ENCODE measurements at regions not wholly inside any gene's neighbourhood (a gene's known extent, or its start where the extent isn't known, plus 50 kb on each side); places are given as distances from the start of the nearest gene placed in this dataset.

DNA sequence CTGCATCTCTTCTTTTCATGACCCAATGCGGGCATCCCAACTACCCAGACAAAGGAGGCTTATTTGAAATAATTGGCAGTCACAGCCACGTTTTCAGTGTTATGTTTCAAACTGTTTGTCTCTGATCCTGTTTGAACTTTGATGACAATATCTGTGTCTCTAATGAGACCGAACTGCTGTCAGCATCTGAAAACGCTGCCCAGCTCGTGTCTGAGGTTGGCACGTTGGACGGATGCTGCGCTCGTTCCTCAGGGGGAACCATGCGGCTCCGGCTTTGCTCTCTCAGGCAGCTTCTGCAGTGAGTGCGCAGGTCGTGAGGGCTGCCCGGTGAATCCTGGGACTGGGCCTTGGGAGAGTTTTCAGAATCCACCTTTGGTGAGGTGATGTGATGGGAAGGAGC, 58.4 kb upstream of the SORBS2 start:
- TF ChIP-seq, protein P1, sequence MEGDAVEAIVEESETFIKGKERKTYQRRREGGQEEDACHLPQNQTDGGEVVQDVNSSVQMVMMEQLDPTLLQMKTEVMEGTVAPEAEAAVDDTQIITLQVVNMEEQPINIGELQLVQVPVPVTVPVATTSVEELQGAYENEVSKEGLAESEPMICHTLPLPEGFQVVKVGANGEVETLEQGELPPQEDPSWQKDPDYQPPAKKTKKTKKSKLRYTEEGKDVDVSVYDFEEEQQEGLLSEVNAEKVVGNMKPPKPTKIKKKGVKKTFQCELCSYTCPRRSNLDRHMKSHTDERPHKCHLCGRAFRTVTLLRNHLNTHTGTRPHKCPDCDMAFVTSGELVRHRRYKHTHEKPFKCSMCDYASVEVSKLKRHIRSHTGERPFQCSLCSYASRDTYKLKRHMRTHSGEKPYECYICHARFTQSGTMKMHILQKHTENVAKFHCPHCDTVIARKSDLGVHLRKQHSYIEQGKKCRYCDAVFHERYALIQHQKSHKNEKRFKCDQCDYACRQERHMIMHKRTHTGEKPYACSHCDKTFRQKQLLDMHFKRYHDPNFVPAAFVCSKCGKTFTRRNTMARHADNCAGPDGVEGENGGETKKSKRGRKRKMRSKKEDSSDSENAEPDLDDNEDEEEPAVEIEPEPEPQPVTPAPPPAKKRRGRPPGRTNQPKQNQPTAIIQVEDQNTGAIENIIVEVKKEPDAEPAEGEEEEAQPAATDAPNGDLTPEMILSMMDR (IDR thresholded peaks at IDR 0.05) = no peak
- TF ChIP-seq POLR2AphosphoS5 (IDR thresholded peaks at IDR 0.05) = no peak

Data from breast epithelium (tissue), 3 donors.